B cell (primary cell): ENCODE measurements at regions not wholly inside any gene's neighbourhood (a gene's known extent, or its start where the extent isn't known, plus 50 kb on each side); places are given as distances from the start of the nearest gene placed in this dataset.

Source experiments
- EZH2 ChIP-seq: IDR thresholded peaks from 2 replicates; pipeline ENCODE4 v1.6.1; 2012; ENCODE audit warnings: borderline replicate concordance, low read depth, mild to moderate bottlenecking, moderate library complexity, low read length; ENCODE audit not compliant: insufficient read depth, poor library complexity, severe bottlenecking
- TF ChIP-seq, protein P1 (sequence below): fragments of 200-600 bp; IDR thresholded peaks from one replicate; pipeline ENCODE4 v1.8.0; 2022; ENCODE audit warnings: antibody characterized with exemption, mild to moderate bottlenecking

DNA sequence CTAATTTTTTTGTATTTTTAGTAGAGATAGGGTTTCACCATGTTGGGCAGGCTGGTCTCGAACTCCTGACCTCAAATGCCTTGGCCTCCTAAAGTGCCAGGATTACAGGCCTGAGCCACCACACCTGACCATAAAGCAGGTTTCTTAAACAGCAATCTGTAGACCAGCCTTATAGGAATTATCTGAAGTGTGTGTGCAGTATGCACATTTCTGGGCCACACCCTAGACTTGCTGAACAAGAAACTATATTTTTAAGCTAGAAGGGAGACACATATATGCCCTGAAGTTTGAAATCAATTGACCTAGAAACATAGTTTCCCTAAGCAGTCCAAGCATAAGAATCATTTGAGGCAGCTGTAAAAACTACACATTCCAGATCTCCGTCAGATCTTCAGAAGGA, 805.7 kb downstream of the TUSC7 start:
- TF ChIP-seq, protein P1, sequence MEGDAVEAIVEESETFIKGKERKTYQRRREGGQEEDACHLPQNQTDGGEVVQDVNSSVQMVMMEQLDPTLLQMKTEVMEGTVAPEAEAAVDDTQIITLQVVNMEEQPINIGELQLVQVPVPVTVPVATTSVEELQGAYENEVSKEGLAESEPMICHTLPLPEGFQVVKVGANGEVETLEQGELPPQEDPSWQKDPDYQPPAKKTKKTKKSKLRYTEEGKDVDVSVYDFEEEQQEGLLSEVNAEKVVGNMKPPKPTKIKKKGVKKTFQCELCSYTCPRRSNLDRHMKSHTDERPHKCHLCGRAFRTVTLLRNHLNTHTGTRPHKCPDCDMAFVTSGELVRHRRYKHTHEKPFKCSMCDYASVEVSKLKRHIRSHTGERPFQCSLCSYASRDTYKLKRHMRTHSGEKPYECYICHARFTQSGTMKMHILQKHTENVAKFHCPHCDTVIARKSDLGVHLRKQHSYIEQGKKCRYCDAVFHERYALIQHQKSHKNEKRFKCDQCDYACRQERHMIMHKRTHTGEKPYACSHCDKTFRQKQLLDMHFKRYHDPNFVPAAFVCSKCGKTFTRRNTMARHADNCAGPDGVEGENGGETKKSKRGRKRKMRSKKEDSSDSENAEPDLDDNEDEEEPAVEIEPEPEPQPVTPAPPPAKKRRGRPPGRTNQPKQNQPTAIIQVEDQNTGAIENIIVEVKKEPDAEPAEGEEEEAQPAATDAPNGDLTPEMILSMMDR, result no peak
- no peak for TF ChIP-seq EZH2
